Osteocyte (in vitro differentiated cells): ENCODE measurements at regions not wholly inside any gene's neighbourhood (a gene's known extent, or its start where the extent isn't known, plus 50 kb on each side); places are given as distances from the start of the nearest gene placed in this dataset.

Experiments
- DNase-seq: peaks from one replicate; pipeline ENCODE4 v3.0.0; 2021; ENCODE audit warnings: mixed read lengths; ENCODE audit not compliant: unreplicated experiment; ENCODE audit errors: extremely low spot score
- H3K27ac Mint-ChIP-seq: one replicate; pipeline ENCODE4 v1.8.0; 2021; ENCODE audit warnings: mild to moderate bottlenecking, mixed read lengths; ENCODE audit not compliant: unreplicated experiment
- H3K27me3 Mint-ChIP-seq: one replicate; pipeline ENCODE4 v1.8.0; 2021; ENCODE audit warnings: mixed read lengths; ENCODE audit not compliant: unreplicated experiment
- H3K36me3 Mint-ChIP-seq: one replicate; pipeline ENCODE4 v1.8.0; 2021; ENCODE audit warnings: mixed read lengths; ENCODE audit not compliant: unreplicated experiment
- H3K4me1 Mint-ChIP-seq: one replicate; pipeline ENCODE4 v1.8.0; 2021; ENCODE audit warnings: mixed read lengths; ENCODE audit not compliant: unreplicated experiment
- H3K4me3 Mint-ChIP-seq: one replicate; pipeline ENCODE4 v1.8.0; 2021; ENCODE audit warnings: mild to moderate bottlenecking, moderate library complexity, mixed read lengths; ENCODE audit not compliant: unreplicated experiment
- H3K9me3 Mint-ChIP-seq: one replicate; pipeline ENCODE4 v1.8.0; 2021; ENCODE audit warnings: mixed read lengths; ENCODE audit not compliant: unreplicated experiment
- CTCF ChIP-seq: fragments of 200-600 bp; sonication (generic); IDR thresholded peaks from 2 replicates; pipeline ENCODE4 v1.5.0; 2021; ENCODE audit warnings: antibody characterized with exemption, mild to moderate bottlenecking, moderate library complexity

GRCh38 chr6:6897140-6897539, 210.6 kb upstream of the RREB1 start:
- Mint-ChIP-seq H3K9me3 (no peaks in the 10 kb centered on the region), H3K27me3 (peaks cover 24% of the 10 kb centered on the region), H3K4me3 (no peak overlapping the region), H3K36me3 (no peaks in the 10 kb centered on the region), H3K4me1 (no peaks in the 10 kb centered on the region), H3K27ac (no peak overlapping the region)
- DNase-seq = no peak
- no peak for TF ChIP-seq CTCF

DNA sequence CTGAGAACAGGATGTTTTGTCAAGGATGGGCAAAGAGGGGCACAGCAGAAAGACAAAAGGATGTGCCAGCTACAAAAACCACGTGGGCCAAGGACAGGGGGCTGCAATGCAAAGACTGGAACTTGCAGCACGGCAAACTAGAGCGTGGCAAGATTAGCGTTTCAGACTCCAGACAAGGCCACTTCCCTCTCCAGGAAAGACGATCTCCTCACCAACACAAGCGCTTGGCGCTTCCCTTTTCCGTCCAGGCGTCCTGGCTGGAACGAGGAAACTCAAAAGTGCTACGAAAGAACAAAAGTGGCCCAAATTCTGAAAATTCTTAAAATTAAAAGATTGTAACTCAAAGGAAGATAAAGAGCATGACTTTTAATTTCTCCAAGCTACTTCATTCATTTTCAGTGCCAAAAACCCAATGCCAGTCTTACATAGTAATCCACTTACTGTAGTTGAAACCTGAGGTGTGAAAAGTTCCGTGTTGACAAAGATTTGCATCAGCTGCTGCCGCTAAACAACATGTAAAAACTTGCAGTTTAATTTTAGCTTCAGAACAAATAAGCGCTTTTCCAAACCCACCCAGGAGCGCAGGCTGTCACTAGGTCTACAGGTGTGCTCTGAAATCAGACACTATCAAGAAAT, 207.1 kb upstream of the RREB1 start:
- Mint-ChIP-seq H3K9me3 (no peaks in the 10 kb centered on the region), H3K27ac (no peak overlapping the region), H3K4me3 (no peak overlapping the region), H3K27me3 (peaks cover 34% of the 10 kb centered on the region), H3K4me1 (no peaks in the 10 kb centered on the region), H3K36me3 (no peaks in the 10 kb centered on the region)
- DNase-seq = no peak
- TF ChIP-seq CTCF = no peak

GRCh38 chr6:6901205-6901719, 206.5 kb upstream of the RREB1 start:
- DNase-seq = no peak
- Mint-ChIP-seq H3K4me1 (no peaks in the 10 kb centered on the region), H3K27ac (no peak overlapping the region), H3K9me3 (no peaks in the 10 kb centered on the region), H3K36me3 (no peaks in the 10 kb centered on the region), H3K27me3 (peaks cover 37% of the 10 kb centered on the region), H3K4me3 (no peak overlapping the region)
- no peak for TF ChIP-seq CTCF

DNA sequence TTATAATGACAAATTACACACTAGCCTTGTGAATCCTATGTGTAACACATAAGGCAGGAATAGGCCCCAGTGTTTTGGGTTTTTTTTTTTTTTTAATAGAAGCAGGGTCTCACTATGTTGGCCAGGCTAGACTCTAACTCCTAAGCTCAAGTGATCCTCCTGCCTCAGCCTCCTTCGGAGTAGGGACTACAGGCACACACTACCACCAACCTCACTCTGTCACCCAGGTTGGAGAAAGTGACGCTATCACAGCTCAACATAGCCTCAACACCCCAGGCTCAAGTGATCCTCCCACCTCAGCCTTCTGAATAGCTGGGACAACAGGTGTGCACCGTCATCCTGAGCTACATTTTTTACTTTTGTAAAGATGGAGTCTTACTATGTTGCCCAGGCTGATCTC, 205.8 kb upstream of the RREB1 start:
- DNase-seq = no peak
- H3K4me3 Mint-ChIP-seq = no peak overlapping the region
- TF ChIP-seq CTCF = no peak
- no peaks in the 10 kb centered on the region for H3K4me1 Mint-ChIP-seq
- no peak overlapping the region for H3K27ac Mint-ChIP-seq
- H3K9me3 Mint-ChIP-seq = no peaks in the 10 kb centered on the region
- H3K27me3 Mint-ChIP-seq = peaks cover 37% of the 10 kb centered on the region
- H3K36me3 Mint-ChIP-seq = no peaks in the 10 kb centered on the region

GRCh38 chr6:6905961-6906518, 201.7 kb upstream of the RREB1 start:
- Mint-ChIP-seq H3K9me3 (no peaks in the 10 kb centered on the region), H3K4me3 (no peak overlapping the region), H3K36me3 (no peaks in the 10 kb centered on the region), H3K4me1 (no peaks in the 10 kb centered on the region), H3K27ac (no peak overlapping the region), H3K27me3 (peaks cover 30% of the 10 kb centered on the region)
- no peak for TF ChIP-seq CTCF
- DNase-seq = no peak
